ENCODE measurements at regions not wholly inside any gene's neighbourhood (a gene's known extent, or its start where the extent isn't known, plus 50 kb on each side); places are given as distances from the start of the nearest gene placed in this dataset.
"Not testable (repeated sequence)": the region's sequence is repeated elsewhere in the genome, so short reads cannot be mapped to it uniquely, and the experiment has no call there.

- not testable (repeated sequence) for DNase-seq
Measured at GRCh38 chr2:106249157-106249828, 55.2 kb upstream of the UXS1 start.

- not testable (repeated sequence) for DNase-seq
Measured at GRCh38 chr2:106248548-106249151, 54.5 kb upstream of the UXS1 start.

Measured in activated CD4-positive, CD25-positive, alpha-beta regulatory T cell (primary cell).